CD4-positive, alpha-beta T cell treated with Interleukin-10 for 1 hour (primary cell): ENCODE measurements at regions not wholly inside any gene's neighbourhood (a gene's known extent, or its start where the extent isn't known, plus 50 kb on each side); places are given as distances from the start of the nearest gene placed in this dataset.

Source experiments
- DNase-seq: peaks from one replicate; pipeline ENCODE4 v3.0.0-alpha.2; 2020

- DNase-seq: no peak
Observed at GRCh38 chr2:155100261-155100660, 401.8 kb downstream of the KCNJ3 start.

- no peak for DNase-seq
Observed at GRCh38 chr2:155099784-155100183, 401.3 kb downstream of the KCNJ3 start.

GRCh38 chr2:155095613-155096012 is 397.1 kb downstream of the KCNJ3 start:
- no peak for DNase-seq

- no peak for DNase-seq
Observed at GRCh38 chr2:155080373-155080772, 381.9 kb downstream of the KCNJ3 start.

- DNase-seq: no peak
Observed at GRCh38 chr2:155070489-155070888, 372.0 kb downstream of the KCNJ3 start.

- no peak for DNase-seq
Observed at GRCh38 chr2:155062922-155063258, 364.4 kb downstream of the KCNJ3 start.

GRCh38 chr2:155062250-155062921 is 363.9 kb downstream of the KCNJ3 start:
- DNase-seq: no peak

- no peak for DNase-seq
Observed at GRCh38 chr2:155060896-155061295, 362.4 kb downstream of the KCNJ3 start.

- DNase-seq: no peak
Observed at GRCh38 chr2:155054712-155055111, 356.2 kb downstream of the KCNJ3 start.

- no peak for DNase-seq
Observed at GRCh38 chr2:155043097-155043496, 344.6 kb downstream of the KCNJ3 start.

- no peak for DNase-seq
Observed at GRCh38 chr2:155035308-155035707, 336.8 kb downstream of the KCNJ3 start.

- DNase-seq: no peak
Observed at GRCh38 chr2:155033652-155034051, 335.2 kb downstream of the KCNJ3 start.

- no peak for DNase-seq
Observed at GRCh38 chr2:155030296-155030695, 331.8 kb downstream of the KCNJ3 start.

GRCh38 chr2:155026651-155027174 is 328.2 kb downstream of the KCNJ3 start:
- no peak for DNase-seq

- DNase-seq: no peak
Observed at GRCh38 chr2:155023674-155024073, 325.2 kb downstream of the KCNJ3 start.

- DNase-seq: no peak
Observed at GRCh38 chr2:155022531-155022930, 324.0 kb downstream of the KCNJ3 start.

- no peak for DNase-seq
Observed at GRCh38 chr2:155021618-155022017, 323.1 kb downstream of the KCNJ3 start.

GRCh38 chr2:155020246-155020645 is 321.8 kb downstream of the KCNJ3 start:
- DNase-seq: no peak

- DNase-seq: no peak
Observed at GRCh38 chr2:155010925-155011324, 312.4 kb downstream of the KCNJ3 start.

GRCh38 chr2:154995361-154995760 is 296.9 kb downstream of the KCNJ3 start:
- no peak for DNase-seq

- DNase-seq: no peak
Observed at GRCh38 chr2:154992826-154993225, 294.3 kb downstream of the KCNJ3 start.

- DNase-seq: no peak
Observed at GRCh38 chr2:154978710-154979109, 280.2 kb downstream of the KCNJ3 start.

- no peak for DNase-seq
Observed at GRCh38 chr2:154978244-154978643, 279.7 kb downstream of the KCNJ3 start.

GRCh38 chr2:154974041-154974440 is 275.5 kb downstream of the KCNJ3 start:
- no peak for DNase-seq

GRCh38 chr2:154963511-154963910 is 265.0 kb downstream of the KCNJ3 start:
- DNase-seq: no peak
